GM20431 (cell line): ENCODE measurements at regions not wholly inside any gene's neighbourhood (a gene's known extent, or its start where the extent isn't known, plus 50 kb on each side); places are given as distances from the start of the nearest gene placed in this dataset.

Source experiments
- in situ Hi-C: fragments of 300-500 bp; cut with MseI, MboI; formaldehyde crosslinking; loops from one replicate; pipeline ENCODE4 v1.15.0; 2020; ENCODE audit warnings: low sequenced_read_pairs; ENCODE audit not compliant: unreplicated experiment

- in situ Hi-C loops = no loop called here
These were observed 131.9 kb downstream of the GRIN2B start for GRCh38 chr12:13849456-13849855.

GRCh38 chr12:13843841-13844240 is 137.6 kb downstream of the GRIN2B start:
- in situ Hi-C loops = no loop called here

- in situ Hi-C loops = no loop called here
These were observed 140.0 kb downstream of the GRIN2B start for GRCh38 chr12:13841358-13841757.

- in situ Hi-C loops = no loop called here
These were observed 141.8 kb downstream of the GRIN2B start for GRCh38 chr12:13839365-13840336.

GRCh38 chr12:13836099-13836498 is 145.3 kb downstream of the GRIN2B start:
- in situ Hi-C loops = no loop called here

GRCh38 chr12:13835652-13836051 is 145.8 kb downstream of the GRIN2B start:
- in situ Hi-C loops = no loop called here

GRCh38 chr12:13834241-13834640 is 147.2 kb downstream of the GRIN2B start:
- in situ Hi-C loops = no loop called here

GRCh38 chr12:13817131-13817530 is 164.3 kb downstream of the GRIN2B start:
- in situ Hi-C loops = no loop called here

- in situ Hi-C loops = no loop called here
These were observed 165.0 kb downstream of the GRIN2B start for GRCh38 chr12:13816394-13816793.

- in situ Hi-C loops = no loop called here
These were observed 169.2 kb downstream of the GRIN2B start for GRCh38 chr12:13812168-13812567.

GRCh38 chr12:13811061-13811460 is 170.3 kb downstream of the GRIN2B start:
- in situ Hi-C loops = no loop called here

- in situ Hi-C loops = no loop called here
These were observed 176.4 kb downstream of the GRIN2B start for GRCh38 chr12:13805041-13805440.

- in situ Hi-C loops = no loop called here
These were observed 179.9 kb downstream of the GRIN2B start for GRCh38 chr12:13801543-13801942.

- in situ Hi-C loops = no loop called here
These were observed 181.8 kb downstream of the GRIN2B start for GRCh38 chr12:13799574-13799973.

GRCh38 chr12:13798162-13798561 is 183.2 kb downstream of the GRIN2B start:
- in situ Hi-C loops = no loop called here

GRCh38 chr12:13794706-13795105 is 186.7 kb downstream of the GRIN2B start:
- in situ Hi-C loops = no loop called here

- in situ Hi-C loops = no loop called here
These were observed 191.1 kb downstream of the GRIN2B start for GRCh38 chr12:13790317-13790716.

GRCh38 chr12:13788626-13789025 is 192.8 kb downstream of the GRIN2B start:
- in situ Hi-C loops = no loop called here

- in situ Hi-C loops = no loop called here
These were observed 194.8 kb downstream of the GRIN2B start for GRCh38 chr12:13786646-13787045.

- in situ Hi-C loops = no loop called here
These were observed 196.9 kb downstream of the GRIN2B start for GRCh38 chr12:13784504-13784903.

- in situ Hi-C loops = no loop called here
These were observed 200.9 kb downstream of the GRIN2B start for GRCh38 chr12:13780453-13780852.

- in situ Hi-C loops = no loop called here
These were observed 204.0 kb downstream of the GRIN2B start for GRCh38 chr12:13777374-13777773.
